CD14-positive monocyte (primary cell): ENCODE measurements at regions not wholly inside any gene's neighbourhood (a gene's known extent, or its start where the extent isn't known, plus 50 kb on each side); places are given as distances from the start of the nearest gene placed in this dataset.
A peak's percentile ranks its signal among the peaks of the same experiment; 100 is the strongest.

Experiments used
- DNase-seq, 3 donors: peaks; one replicate each; pipeline ENCODE4 v3.0.0-alpha.2; 2011 to 2022
- H2AFZ ChIP-seq: 2 replicates; pipeline ENCODE4 v1.6.0; 2012; ENCODE audit warnings: mild to moderate bottlenecking, low read depth, low read length, inconsistent platforms; ENCODE audit not compliant: insufficient read depth, poor library complexity, severe bottlenecking
- H3K27ac ChIP-seq, 2 donors: 1 replicate in 1 of 2; 2 replicates in 1 of 2; pipeline ENCODE4 v1.5.1; 2012 to 2013; ENCODE audit warnings: low read length in 2 of 2, control low read depth in 1 of 2, inconsistent platforms in 1 of 2, low read depth in 1 of 2, mild to moderate bottlenecking in 1 of 2
- H3K27me3 ChIP-seq, 2 donors: one replicate each; pipeline versions ENCODE4 v1.6.0 to v1.6.1; 2011 to 2013; ENCODE audit warnings: low read length in 2 of 2; ENCODE audit not compliant: control insufficient read depth in 2 of 2, insufficient read depth in 2 of 2
- H3K36me3 ChIP-seq, 2 donors: replicated peaks in 1 of 2; 1 replicate in 1 of 2; 2 replicates in 1 of 2; pipeline versions ENCODE4 v1.5.1 to v1.6.1; 2012 to 2013; ENCODE audit warnings: low read length in 2 of 2, control low read depth in 1 of 2, inconsistent platforms in 1 of 2, mild to moderate bottlenecking in 1 of 2; ENCODE audit not compliant: insufficient read depth in 2 of 2, control insufficient read depth in 1 of 2
- H3K4me1 ChIP-seq, 2 donors: 1 replicate in 1 of 2; 2 replicates in 1 of 2; pipeline versions ENCODE4 v1.5.1 to v1.6.1; 2012 to 2013; ENCODE audit warnings: low read length in 2 of 2, control low read depth in 1 of 2, inconsistent platforms in 1 of 2, mild to moderate bottlenecking in 1 of 2, moderate library complexity in 1 of 2; ENCODE audit not compliant: insufficient read depth in 2 of 2, control insufficient read depth in 1 of 2
- H3K4me2 ChIP-seq: replicated peaks from 2 replicates; pipeline ENCODE3; 2012; ENCODE audit warnings: low read length, moderate library complexity, mild to moderate bottlenecking; ENCODE audit not compliant: poor library complexity, severe bottlenecking; ENCODE audit errors: extremely low read depth
- H3K4me3 ChIP-seq, 3 experiments: fragments of 200-600 bp in 1 of 3; sonication (generic) in 1 of 3; replicated peaks in 1 of 3; 1 replicate in 2 of 3; 2 replicates in 1 of 3; pipeline ENCODE4 v1.5.1; 2011 to 2013; ENCODE audit warnings: low read length in 3 of 3, mild to moderate bottlenecking in 3 of 3, control low read depth in 2 of 3, low read depth in 2 of 3, inconsistent platforms in 1 of 3, moderate library complexity in 1 of 3
- H3K79me2 ChIP-seq: 2 replicates; pipeline ENCODE4 v1.6.0; 2012; ENCODE audit warnings: mild to moderate bottlenecking, control low read depth, inconsistent platforms, low read length, moderate library complexity; ENCODE audit not compliant: insufficient read depth
- H3K9ac ChIP-seq: 2 replicates; pipeline ENCODE4 v1.6.0; 2017; ENCODE audit warnings: low read length, mild to moderate bottlenecking; ENCODE audit not compliant: insufficient read depth, poor library complexity, severe bottlenecking
- H3K9me3 ChIP-seq, 2 donors: replicated peaks in 1 of 2; 1 replicate in 1 of 2; 2 replicates in 1 of 2; pipeline versions ENCODE4 v1.5.1 to v1.6.1; 2012 to 2013; ENCODE audit warnings: low read length in 2 of 2, control low read depth in 1 of 2; ENCODE audit not compliant: control insufficient read depth in 1 of 2, insufficient read depth in 1 of 2
- H4K20me1 ChIP-seq: 2 replicates; pipeline ENCODE4 v1.6.0; 2012; ENCODE audit warnings: mild to moderate bottlenecking, low read length, control low read depth, moderate library complexity; ENCODE audit not compliant: insufficient read depth
- H3K27ac Mint-ChIP-seq, 7 donors: one replicate each; pipeline ENCODE4 v1.8.0; 2020; ENCODE audit warnings: mild to moderate bottlenecking in 7 of 7, mixed read lengths in 7 of 7, moderate library complexity in 6 of 7, inconsistent platforms in 2 of 7
- H3K27me3 Mint-ChIP-seq, 3 donors: one replicate each; pipeline ENCODE4 v1.8.0; 2021 to 2022; ENCODE audit warnings: low read depth in 3 of 3, mild to moderate bottlenecking in 3 of 3, mixed read lengths in 3 of 3, moderate library complexity in 3 of 3, inconsistent platforms in 1 of 3
- H3K36me3 Mint-ChIP-seq, 2 donors: one replicate each; pipeline ENCODE4 v1.8.0; 2020; ENCODE audit warnings: mixed read lengths in 2 of 2, inconsistent platforms in 1 of 2, mild to moderate bottlenecking in 1 of 2
- H3K4me1 Mint-ChIP-seq: one replicate; pipeline ENCODE4 v1.8.0; 2020; ENCODE audit warnings: mild to moderate bottlenecking, mixed read lengths
- H3K4me3 Mint-ChIP-seq, 2 donors: one replicate each; pipeline ENCODE4 v1.8.0; 2020; ENCODE audit warnings: mild to moderate bottlenecking in 2 of 2, mixed read lengths in 2 of 2, moderate library complexity in 1 of 2
- H3K9me3 Mint-ChIP-seq, 7 donors: one replicate each; pipeline ENCODE4 v1.8.0; 2020 to 2022; ENCODE audit warnings: mixed read lengths in 7 of 7, mild to moderate bottlenecking in 6 of 7, moderate library complexity in 6 of 7, inconsistent platforms in 2 of 7
- WGBS: methylation state at CpG from one replicate; pipeline ENCODE4 v1.1.5; 2013; ENCODE audit warnings: missing lambda C conversion rate; ENCODE audit not compliant: insufficient coverage; 5-methylcytosine and 5-hydroxymethylcytosine counted together
- intact Hi-C, 2 donors: fragments of 100-400 bp; cut with micrococcal nuclease; formaldehyde crosslinking; loops; one replicate each; pipeline versions ENCODE4 v1.15.0 to v1.15.1; 2023
- TF ChIP-seq, protein P1 (sequence below): fragments of 200-600 bp; IDR thresholded peaks from one replicate; pipeline ENCODE4 v1.8.0; 2022; ENCODE audit warnings: antibody characterized with exemption, mild to moderate bottlenecking

DNA sequence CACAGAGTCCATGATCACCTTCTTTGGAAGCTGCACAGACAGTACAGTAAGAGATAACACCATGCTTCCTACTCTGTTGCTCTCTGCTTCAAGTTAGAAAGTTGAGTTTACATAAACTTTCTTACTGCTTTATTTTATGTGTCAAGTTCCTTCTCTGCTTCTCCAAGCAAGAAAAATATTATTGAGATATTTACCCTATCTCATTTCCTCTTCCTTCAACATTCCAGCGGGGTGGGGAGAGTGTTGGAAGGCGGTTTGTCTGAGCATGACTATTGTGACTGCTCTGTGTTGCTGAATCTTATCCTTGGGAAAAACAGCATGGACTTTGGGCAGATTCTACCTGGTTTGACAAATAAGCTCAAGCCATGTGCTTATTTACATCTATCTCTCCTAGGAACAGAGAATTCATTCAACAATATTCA, 66.9 kb upstream of the EPB41L4A start:
- H2AFZ ChIP-seq = no peak overlapping the region
- no peak overlapping the region for H3K4me2 ChIP-seq
- no CpG with 5 or more reads among the region's 2 CpGs for WGBS
- H4K20me1 ChIP-seq = no peaks in the 10 kb centered on the region
- H3K27ac Mint-ChIP-seq = no peak overlapping the region
- H3K36me3 ChIP-seq = no peaks in the 10 kb centered on the region
- H3K4me1 ChIP-seq = no peaks in the 10 kb centered on the region
- H3K4me3 ChIP-seq = no peak overlapping the region
- intact Hi-C loops = no loop called here
- no peaks in the 10 kb centered on the region for H3K36me3 Mint-ChIP-seq
- no peak overlapping the region for H3K9ac ChIP-seq
- H3K79me2 ChIP-seq = no peaks in the 10 kb centered on the region
- DNase-seq = no peak
- no peaks in the 10 kb centered on the region for H3K27me3 ChIP-seq
- TF ChIP-seq, protein P1, sequence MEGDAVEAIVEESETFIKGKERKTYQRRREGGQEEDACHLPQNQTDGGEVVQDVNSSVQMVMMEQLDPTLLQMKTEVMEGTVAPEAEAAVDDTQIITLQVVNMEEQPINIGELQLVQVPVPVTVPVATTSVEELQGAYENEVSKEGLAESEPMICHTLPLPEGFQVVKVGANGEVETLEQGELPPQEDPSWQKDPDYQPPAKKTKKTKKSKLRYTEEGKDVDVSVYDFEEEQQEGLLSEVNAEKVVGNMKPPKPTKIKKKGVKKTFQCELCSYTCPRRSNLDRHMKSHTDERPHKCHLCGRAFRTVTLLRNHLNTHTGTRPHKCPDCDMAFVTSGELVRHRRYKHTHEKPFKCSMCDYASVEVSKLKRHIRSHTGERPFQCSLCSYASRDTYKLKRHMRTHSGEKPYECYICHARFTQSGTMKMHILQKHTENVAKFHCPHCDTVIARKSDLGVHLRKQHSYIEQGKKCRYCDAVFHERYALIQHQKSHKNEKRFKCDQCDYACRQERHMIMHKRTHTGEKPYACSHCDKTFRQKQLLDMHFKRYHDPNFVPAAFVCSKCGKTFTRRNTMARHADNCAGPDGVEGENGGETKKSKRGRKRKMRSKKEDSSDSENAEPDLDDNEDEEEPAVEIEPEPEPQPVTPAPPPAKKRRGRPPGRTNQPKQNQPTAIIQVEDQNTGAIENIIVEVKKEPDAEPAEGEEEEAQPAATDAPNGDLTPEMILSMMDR = no peak
- H3K9me3 ChIP-seq = no peaks in the 10 kb centered on the region
- peaks cover 0 to 9% (median 2%) of the 10 kb centered on the region in 7 donors for H3K9me3 Mint-ChIP-seq
- no peaks in the 10 kb centered on the region for H3K4me1 Mint-ChIP-seq
- H3K27ac ChIP-seq = no peak overlapping the region
- H3K27me3 Mint-ChIP-seq = peaks cover 0 to 2% (median 2%) of the 10 kb centered on the region in 3 donors
- no peak overlapping the region for H3K4me3 Mint-ChIP-seq

DNA sequence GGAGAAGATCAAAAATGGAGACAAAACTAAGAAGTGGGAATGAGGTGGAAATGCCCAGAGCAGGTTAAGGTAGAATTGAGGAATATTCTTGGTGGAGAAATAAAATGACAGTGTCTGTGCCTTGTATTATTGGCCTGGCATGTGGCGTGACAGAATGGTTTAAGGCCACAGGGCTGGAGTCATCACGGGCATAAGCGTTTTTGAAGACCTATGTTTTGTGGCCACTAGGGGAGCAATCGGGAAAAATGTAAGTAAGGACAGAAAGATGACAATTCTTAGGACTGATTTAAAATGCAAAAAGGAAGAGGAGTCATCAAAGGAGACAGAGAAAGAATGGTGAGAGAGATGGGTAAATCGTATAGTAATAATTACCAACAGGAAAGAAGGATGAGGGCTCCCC, 72.2 kb upstream of the EPB41L4A start:
- Histone ChIP-seq H3K4me1 (no peaks in the 10 kb centered on the region), H3K4me3 (no peak overlapping the region), H3K4me2 (no peak overlapping the region), H3K27ac (no peak overlapping the region), H2AFZ (no peak overlapping the region), H3K9ac (no peak overlapping the region), H3K79me2 (no peaks in the 10 kb centered on the region), H3K36me3 (no peaks in the 10 kb centered on the region), H3K27me3 (peaks cover under 1 to 3% of the 10 kb centered on the region in 2 donors), H4K20me1 (no peaks in the 10 kb centered on the region), H3K9me3 (no peaks in the 10 kb centered on the region)
- H3K4me1 Mint-ChIP-seq = no peaks in the 10 kb centered on the region
- no peak overlapping the region for H3K27ac Mint-ChIP-seq
- H3K4me3 Mint-ChIP-seq = no peak overlapping the region
- H3K27me3 Mint-ChIP-seq = peaks cover 2 to 4% (median 2%) of the 10 kb centered on the region in 3 donors
- DNase-seq = no peak
- intact Hi-C loops = no loop called here
- H3K36me3 Mint-ChIP-seq = no peaks in the 10 kb centered on the region
- peaks cover 0 to 2% (median 0%) of the 10 kb centered on the region in 7 donors for H3K9me3 Mint-ChIP-seq
- 93% methylated on average over 4 of the region's 5 CpGs for WGBS
- TF ChIP-seq, protein P1 = peak; percentile 34
